GM21528 (cell line): ENCODE measurements at regions not wholly inside any gene's neighbourhood (a gene's known extent, or its start where the extent isn't known, plus 50 kb on each side); places are given as distances from the start of the nearest gene placed in this dataset.

Experiments
- ATAC-seq: cut with Tn5 transposase; IDR thresholded peaks from one replicate; pipeline ENCODE4 v1.9.1; 2021; ENCODE audit warnings: mild to moderate bottlenecking, moderate library complexity; ENCODE audit not compliant: unreplicated experiment, low FRiP score

DNA sequence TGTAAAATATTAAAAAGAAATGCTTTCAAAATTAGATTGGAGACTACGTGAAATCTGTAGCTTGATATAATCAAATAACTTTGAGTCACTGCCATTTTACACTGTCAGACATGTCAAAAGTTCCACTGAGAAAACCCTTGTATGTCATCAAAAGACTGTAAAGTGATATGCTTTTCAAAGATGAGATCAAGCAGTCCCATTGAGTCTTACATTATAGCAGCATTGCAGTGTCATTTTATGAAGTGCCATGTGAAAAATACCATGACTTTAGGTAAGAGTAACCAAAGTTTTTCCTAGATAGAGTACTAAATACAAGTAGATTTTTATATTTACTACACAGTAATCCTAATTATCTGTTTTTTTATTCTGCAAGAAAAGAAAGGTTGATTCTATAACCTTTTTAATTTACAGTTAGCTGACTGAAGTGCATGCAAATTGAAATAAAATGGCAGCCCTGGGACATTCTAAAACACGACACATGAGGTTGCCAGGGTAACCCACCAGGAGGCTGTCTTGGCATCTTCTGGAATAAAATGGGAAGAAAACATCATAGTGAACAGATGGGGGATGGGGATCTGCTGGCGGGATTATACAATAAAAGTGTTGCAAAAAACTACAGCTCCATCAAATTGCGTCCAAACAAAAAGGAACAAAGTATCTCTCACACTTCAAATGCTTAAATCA lies 91.3 kb upstream of the TMEM106B start:
- no peak for ATAC-seq

DNA sequence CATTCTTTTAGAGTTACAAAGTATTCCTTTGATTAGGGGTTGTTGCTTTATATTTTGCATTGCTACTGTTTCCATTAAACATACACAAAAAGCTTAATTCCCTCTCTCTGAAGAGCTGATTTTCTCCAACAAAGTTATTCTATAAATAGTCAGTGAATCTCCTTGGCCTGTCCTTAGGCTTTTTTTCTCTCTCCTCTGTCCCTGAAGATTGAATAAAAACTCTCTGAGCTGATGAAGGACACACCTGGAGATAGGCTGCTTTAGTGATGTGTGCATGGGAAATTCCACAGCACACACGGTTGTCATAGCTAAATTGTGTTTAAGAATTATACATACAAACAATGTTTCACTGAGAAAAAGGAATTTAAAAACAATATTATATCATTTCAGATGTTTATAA lies 90.5 kb upstream of the TMEM106B start:
- no peak for ATAC-seq

DNA sequence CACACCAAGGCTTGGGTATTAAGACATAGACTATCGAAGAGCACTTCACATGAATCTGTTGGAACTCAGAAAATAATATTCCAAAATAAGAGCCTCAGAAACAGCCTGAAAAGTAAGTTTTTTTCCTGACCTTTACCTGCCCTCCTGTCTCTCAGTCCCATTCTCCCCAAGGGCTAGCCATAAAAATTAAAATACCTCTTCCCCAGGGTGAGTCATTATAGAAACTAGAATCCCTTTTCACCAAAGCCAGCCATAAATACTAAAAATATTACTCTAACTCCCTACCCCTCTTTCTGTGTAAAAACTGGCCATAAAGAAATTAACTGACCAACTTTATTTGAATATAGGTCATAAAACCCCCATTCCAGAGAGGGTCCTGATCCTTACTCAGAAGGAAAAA lies 87.9 kb upstream of the TMEM106B start:
- ATAC-seq: no peak

DNA sequence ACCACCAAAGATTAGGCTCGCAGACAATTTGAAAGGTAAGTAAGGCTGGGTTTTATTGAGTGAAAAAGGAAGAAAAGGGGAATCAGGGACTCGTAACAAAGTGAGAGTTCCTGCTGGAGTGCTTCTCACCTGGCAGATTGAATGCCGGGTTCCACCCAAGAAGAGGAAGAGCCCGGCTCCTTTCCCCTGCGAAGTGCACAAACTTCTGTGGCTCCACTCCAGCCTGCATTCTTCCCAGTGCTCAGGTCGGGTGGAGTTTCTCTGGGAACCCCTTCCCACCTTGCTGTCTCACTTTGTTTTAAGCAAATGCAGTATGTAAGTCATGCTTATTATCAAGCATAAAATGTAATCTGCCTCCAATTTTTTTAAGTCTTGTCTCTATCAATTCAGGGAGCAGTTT lies 87.1 kb upstream of the TMEM106B start:
- no peak for ATAC-seq

DNA sequence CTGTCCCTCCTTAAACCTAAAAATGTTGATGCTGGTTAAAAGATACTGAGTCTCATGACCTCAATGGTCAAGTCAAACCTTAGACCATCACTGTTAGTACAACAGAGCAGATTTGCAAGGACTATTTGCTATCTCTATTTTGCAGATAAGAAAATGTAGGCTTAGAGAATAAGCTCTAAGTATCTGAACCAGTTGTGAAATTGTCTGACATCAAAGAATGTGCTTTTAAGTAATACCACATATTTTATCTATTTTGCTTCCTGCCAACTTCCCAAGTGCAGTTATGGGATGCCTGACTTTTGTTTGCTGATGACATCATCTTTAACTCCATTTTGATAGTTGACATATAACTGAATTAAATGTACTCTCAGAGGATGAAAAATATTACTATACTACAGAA lies 83.6 kb upstream of the TMEM106B start:
- no peak for ATAC-seq

DNA sequence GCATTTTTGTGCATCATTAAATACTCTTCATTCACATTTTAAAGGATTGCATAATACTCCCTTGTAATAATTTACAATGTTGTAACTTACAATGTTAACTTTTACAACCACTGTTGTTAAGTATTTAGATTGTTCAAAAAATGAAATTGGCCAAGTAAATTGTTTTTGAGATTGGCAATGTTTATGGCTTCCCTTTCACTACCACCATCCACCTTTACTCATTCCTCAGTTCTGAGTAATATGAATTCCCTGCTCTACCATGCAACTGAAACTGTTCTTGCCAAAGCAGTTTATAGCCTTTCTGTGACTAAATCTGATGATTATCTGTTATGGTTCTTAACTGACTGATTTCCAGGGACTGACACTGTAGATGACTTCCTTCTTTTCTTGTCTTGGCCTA lies 80.5 kb upstream of the TMEM106B start:
- no peak for ATAC-seq

DNA sequence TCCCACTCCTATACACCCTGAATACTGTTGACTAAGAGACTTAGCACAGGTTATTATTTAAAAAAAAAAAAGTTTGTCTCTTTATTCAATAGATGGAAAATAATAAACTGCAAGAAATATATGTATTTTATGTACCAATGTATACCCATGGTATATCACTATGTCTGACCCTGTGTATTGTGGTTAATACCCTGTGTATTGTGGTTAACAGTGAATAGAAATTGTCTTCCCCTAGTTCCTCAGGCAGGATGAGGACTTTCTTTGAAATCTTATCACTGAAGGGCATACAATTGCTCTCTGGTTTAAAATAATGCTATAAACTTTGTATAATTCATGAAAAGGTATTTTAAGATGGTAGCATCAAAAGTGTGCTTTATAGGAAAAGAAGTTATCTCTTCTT lies 80.0 kb upstream of the TMEM106B start:
- no peak for ATAC-seq

DNA sequence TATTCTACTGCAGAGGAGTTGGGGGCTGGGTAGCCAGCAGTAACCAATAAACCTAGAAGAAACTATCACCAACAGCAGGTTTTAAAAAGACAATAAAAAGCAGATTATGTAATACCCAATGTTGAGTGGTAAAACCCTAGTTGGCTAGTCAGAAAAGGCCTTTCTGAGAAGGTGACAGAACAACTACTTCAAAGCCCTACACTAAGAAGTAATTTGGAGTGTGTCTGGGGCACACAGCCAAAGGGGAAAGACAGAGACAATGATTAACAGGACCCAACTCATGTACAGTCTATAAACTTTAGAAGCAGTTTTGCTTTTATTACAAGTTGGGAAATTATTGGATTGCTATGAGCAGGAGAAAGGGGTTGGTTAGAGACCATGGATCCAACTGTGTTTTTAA lies 77.2 kb upstream of the TMEM106B start:
- ATAC-seq: no peak

DNA sequence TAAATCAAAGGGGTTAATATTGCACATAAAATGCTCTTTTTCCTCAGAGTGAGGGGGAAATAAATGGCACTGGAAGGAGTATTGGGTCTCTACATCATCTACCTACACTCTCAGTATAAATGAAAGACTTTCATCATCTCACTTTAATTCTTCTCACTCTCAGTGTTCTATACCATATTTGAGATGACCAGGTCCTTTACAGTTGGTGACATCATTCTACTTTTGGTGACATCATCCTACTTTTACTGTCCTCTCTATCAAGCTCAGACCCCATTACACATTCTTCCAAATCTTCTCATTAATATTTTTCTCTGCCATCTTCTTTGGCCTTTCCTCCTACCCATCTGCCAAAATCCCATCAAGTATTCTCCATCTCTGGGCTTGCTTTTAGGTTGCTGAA lies 74.6 kb upstream of the TMEM106B start:
- ATAC-seq: no peak

DNA sequence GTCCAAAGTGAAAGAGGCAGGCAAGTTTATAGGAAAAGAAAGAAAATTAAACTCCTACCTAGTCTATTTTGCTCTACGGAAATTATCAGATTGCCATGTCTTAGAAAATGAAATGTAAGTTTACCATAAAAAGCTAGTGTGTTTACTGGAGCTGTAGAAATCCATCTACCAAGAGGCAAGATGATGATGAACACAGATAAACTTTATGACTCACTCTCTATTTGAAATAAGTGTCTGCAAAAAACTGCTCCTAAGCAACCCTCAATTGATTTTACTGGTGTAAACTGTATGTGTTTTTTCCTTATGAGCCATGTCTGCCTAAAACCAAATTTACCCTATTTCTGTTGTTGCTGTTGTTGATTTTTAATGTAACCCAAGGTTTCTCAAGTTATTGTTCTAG lies 73.8 kb upstream of the TMEM106B start:
- ATAC-seq: no peak

DNA sequence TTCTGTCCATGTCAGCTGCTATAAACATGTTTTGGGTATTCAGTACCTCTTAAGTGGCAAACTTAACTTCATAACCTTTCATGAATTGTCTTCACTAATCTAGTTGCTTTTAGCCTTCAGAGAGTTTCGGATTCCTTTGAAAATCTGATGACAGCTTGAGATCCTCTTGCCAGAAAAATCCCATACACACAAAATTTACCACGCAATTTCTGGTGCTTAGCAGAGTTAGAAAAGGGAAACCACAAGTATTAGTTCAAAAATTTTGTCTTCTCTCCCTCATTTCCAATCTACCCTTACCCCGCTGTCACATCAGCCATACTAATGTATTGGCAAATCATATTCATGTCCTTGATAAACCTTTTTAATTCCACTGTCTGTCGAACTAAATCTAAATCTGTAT lies 72.7 kb upstream of the TMEM106B start:
- no peak for ATAC-seq

DNA sequence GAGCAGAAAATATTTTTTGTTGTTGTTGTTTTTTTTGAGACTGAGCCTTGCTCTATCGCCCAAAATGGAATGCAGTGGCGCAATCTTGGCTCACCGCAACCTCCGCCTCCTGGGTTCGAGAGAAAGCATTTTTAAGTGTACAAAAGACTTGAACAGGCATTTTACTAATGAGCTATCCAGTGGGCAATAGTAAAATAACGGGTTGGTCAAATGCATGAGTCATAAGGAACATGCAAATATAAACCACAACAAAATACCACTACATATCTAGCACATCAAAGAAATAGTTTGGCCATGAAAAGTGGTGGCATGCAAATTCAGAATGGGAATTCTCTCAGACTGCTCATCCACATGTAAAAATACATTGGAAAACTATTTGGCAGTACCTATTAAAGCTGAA lies 71.7 kb upstream of the TMEM106B start:
- ATAC-seq: no peak

DNA sequence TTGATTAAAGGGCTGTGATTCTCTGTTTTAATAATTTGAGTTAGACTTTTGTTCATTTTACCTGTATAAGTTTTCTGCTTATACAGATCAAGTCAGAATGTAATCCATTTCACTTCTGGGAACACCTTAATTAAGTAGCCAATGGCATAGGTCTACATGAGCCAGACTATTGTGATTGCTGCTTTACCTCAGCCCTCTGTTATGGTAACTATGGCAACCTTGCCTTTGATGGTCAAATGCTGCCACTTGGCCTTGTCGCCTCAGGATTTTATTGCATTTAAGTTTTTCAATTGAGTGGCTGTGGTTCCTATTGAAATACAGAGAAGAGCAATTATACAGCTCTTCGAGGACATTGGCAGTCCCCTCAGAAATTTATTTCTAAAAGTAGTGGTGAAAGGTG lies 64.3 kb upstream of the TMEM106B start:
- no peak for ATAC-seq

DNA sequence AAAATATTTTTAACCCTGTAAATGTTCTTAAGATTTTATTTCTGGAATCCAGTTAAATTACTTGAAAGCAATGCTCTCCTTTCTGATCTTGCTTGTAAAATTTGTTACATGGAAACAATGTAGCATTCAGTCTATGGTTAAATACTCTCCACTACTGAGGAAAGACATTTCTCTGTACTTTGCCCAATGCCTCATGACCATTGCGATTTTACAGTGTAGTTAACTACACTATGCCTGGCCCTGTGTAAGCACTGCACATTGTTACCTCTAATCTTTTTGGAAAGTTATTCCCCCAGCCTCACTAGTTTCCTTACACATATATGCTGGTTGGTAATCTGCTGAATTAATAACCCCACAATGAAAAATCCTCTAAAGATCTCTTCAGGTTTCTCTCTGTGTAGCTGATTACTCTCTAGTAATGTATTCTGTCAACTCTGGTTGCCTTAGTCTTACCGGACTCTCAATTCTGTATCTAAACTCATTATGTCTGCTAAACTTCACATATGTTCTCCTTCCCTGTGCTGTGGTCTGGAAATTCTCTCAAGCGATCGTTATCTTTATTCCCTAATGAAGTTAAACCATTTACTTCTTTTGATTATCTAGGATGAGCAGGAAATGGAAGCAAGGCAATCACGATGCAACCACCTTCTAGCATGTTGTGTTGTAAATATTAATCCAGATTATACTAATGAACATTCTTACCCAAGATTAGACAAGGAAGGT lies 58.7 kb upstream of the TMEM106B start:
- ATAC-seq: no peak

DNA sequence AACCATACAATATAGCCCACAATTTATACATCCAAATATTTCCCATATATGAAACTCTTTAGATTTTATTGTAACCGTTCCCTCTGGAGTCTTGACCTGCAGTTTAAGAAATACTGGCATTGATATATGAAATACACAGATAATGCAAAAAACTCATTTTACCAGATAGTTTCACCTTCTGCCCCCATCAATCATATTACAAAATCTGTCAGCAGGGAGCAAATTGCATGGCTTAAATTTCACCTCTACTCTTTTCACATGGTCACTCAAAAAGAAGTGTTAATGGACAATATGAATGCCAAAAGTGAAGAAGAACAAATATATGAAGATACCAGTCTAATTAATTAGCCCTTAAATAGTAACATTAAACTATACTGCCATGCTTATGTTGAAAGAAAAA lies 57.0 kb upstream of the TMEM106B start:
- ATAC-seq: no peak

DNA sequence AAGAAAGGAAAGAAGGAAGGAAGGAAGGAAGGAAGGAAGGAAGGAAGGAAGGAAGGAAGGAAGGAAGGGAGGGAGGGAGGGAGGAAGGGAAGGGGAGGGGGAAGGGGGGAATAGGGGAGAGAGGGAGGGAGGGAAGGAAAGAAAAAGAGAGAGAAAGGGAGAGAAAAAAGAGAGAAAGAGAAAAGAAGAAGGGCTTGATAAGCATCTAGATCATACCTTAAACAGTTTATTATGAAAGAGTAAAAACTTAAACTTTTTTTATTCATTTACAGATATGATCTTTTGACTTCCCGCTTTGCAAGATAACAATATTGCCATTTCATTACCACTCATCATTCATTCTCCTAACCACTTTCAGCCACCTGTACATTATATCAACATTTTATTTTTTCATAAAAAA lies 53.6 kb upstream of the TMEM106B start:
- no peak for ATAC-seq

DNA sequence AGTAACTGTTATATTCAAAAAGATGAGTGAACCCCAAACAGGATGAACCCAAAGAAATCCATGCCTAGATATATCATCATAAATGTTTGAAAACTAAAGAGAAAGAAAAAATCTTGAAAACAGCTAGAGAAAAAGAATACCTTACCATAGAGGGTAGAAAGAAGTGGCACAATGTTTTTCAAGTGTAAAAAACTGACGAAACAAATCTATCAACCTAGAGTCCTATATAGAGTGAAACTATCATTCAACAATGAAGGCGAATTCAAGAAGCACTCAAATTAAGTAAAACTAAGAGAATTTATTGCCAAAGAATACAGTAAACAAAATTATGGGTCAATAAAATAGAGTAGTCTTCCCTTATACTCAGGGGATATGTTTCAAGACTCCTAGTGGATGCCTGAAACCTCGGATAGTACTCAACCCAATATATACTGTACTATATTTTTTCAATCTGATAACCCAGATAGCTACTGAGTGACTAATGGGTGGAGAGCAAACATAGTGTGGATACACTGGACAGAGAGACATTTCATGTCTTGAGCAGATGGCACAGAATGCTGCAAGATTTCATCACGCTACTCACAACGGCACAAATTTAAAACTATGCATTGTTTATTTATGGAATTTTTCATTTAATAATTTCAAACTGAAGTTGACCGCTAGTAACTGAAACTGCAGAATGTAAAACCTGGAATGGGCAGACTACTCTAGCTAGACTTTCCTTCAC lies 52.6 kb upstream of the TMEM106B start:
- no peak for ATAC-seq

DNA sequence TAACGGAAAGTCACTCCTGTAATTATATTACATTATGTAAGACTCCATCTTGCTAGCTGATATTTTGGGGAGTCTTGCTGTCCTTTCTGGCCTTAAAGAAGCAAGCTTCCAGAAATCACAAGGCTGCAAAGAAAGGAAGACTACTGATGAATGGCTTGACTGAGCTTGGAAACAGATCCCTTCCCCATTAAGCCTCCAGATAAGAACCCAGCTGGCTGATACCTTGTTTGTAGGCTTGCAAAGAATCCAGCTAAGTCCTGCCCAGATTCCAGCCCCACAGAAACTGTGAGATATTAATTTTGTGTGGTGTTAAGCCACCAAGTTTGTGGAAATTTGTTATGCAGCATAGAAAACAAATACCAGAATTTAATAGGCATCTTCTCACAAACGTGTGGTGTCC lies 49.9 kb upstream of the TMEM106B start:
- no peak for ATAC-seq
